Activated B cell treated with CpG ODN at 0.5 μM for 24 hours (primary cell): ENCODE measurements at regions not wholly inside any gene's neighbourhood (a gene's known extent, or its start where the extent isn't known, plus 50 kb on each side); places are given as distances from the start of the nearest gene placed in this dataset.

Experiments used
- ATAC-seq: fragments of 200-7000 bp; cut with Tn5 transposase; one replicate; pipeline ENCODE4 v1.10.0; 2021; ENCODE audit warnings: low read depth, mild to moderate bottlenecking, moderate library complexity
- CTCF ChIA-PET: fragments of 350-600 bp; sonication (Branson Sonifier 250); formaldehyde crosslinking; loops from one replicate; lab custom pipeline; 2021; ENCODE audit warnings: antibody characterized with exemption; lab: Charles Lee
- POLR2A ChIA-PET: fragments of 350-600 bp; sonication (Branson Sonifier 250); formaldehyde crosslinking; loops from one replicate; lab custom pipeline; 2021; ENCODE audit warnings: antibody characterized with exemption; lab: Charles Lee
- DNase-seq: peaks from one replicate; pipeline ENCODE4 v3.0.0; 2022
- H3K27ac Mint-ChIP-seq: one replicate; pipeline ENCODE4 v1.8.0; 2020; ENCODE audit warnings: mixed read lengths
- H3K27me3 Mint-ChIP-seq: one replicate; pipeline ENCODE4 v1.8.0; 2021; ENCODE audit warnings: mixed read lengths
- H3K36me3 Mint-ChIP-seq: one replicate; pipeline ENCODE4 v1.8.0; 2021; ENCODE audit warnings: low read depth, mixed read lengths
- H3K4me1 Mint-ChIP-seq: one replicate; pipeline ENCODE4 v1.8.0; 2021; ENCODE audit warnings: mixed read lengths
- H3K4me3 Mint-ChIP-seq: one replicate; pipeline ENCODE4 v1.8.0; 2020; ENCODE audit warnings: mild to moderate bottlenecking, mixed read lengths
- H3K9me3 Mint-ChIP-seq: one replicate; pipeline ENCODE4 v1.8.0; 2020; ENCODE audit warnings: mixed read lengths
- CTCF ChIP-seq: fragments of 200-600 bp; IDR thresholded peaks from one replicate; pipeline ENCODE4 v1.8.0; 2022; ENCODE audit warnings: antibody characterized with exemption, mild to moderate bottlenecking
- intact Hi-C: fragments of 100-400 bp; cut with micrococcal nuclease; formaldehyde crosslinking; loops from one replicate; pipeline ENCODE4 v1.15.1; 2024

GRCh38 chr19:29367791-29368222 lies 154.9 kb upstream of the UQCRFS1 start:
- DNase-seq (no peak), ATAC-seq (no peak)
- H3K27me3 Mint-ChIP-seq = no peaks in the 10 kb centered on the region
- H3K36me3 Mint-ChIP-seq = no peaks in the 10 kb centered on the region
- H3K4me3 Mint-ChIP-seq = no peak overlapping the region
- ChIA-PET CTCF (no interaction called here), POLR2A (no interaction called here)
- intact Hi-C loops = no loop called here
- no peak overlapping the region for H3K27ac Mint-ChIP-seq
- TF ChIP-seq CTCF = no peak
- H3K4me1 Mint-ChIP-seq = no peaks in the 10 kb centered on the region
- peaks cover 2% of the 10 kb centered on the region for H3K9me3 Mint-ChIP-seq

- H3K9me3 Mint-ChIP-seq = peaks cover 2% of the 10 kb centered on the region
- no peak overlapping the region for H3K27ac Mint-ChIP-seq
- TF ChIP-seq CTCF = no peak
- H3K27me3 Mint-ChIP-seq = peaks cover 1% of the 10 kb centered on the region
- H3K36me3 Mint-ChIP-seq = no peaks in the 10 kb centered on the region
- POLR2A ChIA-PET = no interaction called here
- intact Hi-C loops = no loop called here
- ATAC-seq (no peak), DNase-seq (no peak)
- H3K4me1 Mint-ChIP-seq = no peaks in the 10 kb centered on the region
- CTCF ChIA-PET = no interaction called here
- no peak overlapping the region for H3K4me3 Mint-ChIP-seq
Observed at GRCh38 chr19:29370276-29370675, 155.5 kb upstream of the VSTM2B start.

DNA sequence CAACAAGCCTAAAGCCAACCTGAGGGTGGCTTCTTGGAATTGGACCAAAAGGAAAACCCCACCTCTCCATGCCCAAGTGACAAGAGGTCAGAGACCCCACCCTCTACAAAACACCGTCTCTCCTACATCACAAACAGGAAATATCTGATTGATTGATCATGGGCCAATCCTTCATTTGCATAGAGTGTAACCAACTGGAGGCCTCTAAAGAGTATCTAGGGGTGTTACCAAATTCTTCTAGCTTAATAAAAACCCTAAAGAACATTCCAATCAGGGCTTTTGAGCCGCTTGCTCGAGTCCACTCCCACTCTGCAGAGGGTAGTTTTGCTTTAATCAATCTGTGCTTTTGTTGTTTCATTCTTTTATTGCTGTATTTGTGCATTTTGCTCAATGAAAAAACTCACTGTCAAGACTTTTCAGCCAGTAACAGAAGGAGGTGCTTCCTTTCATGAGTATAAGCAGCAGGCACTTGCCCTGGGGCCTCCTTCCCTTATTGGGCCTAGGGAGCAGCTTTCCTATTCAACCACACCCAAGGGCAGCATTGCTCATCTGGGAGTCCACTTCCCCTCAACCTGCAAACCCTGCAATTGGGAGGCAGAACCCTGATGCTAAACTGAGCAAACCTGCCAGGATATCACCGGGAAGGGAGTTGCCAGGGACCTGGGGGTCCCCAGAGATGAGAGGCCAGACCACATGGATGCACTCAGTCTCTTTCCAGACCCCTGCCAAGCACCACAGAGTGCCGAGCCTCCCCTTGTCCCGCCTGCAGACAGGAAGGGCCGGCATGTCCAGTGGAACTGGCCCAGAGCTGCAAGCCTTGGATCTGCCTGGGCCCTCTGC lies 154.3 kb upstream of the VSTM2B start:
- H3K27me3 Mint-ChIP-seq = peaks cover 1% of the 10 kb centered on the region
- no peak overlapping the region for H3K4me3 Mint-ChIP-seq
- H3K9me3 Mint-ChIP-seq = peaks cover 2% of the 10 kb centered on the region
- intact Hi-C loops = no loop called here
- TF ChIP-seq CTCF = no peak
- DNase-seq (no peak), ATAC-seq (no peak)
- CTCF ChIA-PET = no interaction called here
- no peaks in the 10 kb centered on the region for H3K36me3 Mint-ChIP-seq
- H3K27ac Mint-ChIP-seq = no peak overlapping the region
- no peaks in the 10 kb centered on the region for H3K4me1 Mint-ChIP-seq
- POLR2A ChIA-PET = no interaction called here

GRCh38 chr19:29372091-29372415 lies 153.7 kb upstream of the VSTM2B start:
- Mint-ChIP-seq H3K4me1 (no peaks in the 10 kb centered on the region), H3K27ac (no peak overlapping the region), H3K36me3 (no peaks in the 10 kb centered on the region), H3K9me3 (peaks cover 2% of the 10 kb centered on the region), H3K27me3 (peaks cover 1% of the 10 kb centered on the region), H3K4me3 (no peak overlapping the region)
- ATAC-seq = no peak
- intact Hi-C loops = no loop called here
- TF ChIP-seq CTCF = no peak
- DNase-seq = no peak
- ChIA-PET POLR2A (no interaction called here), CTCF (no interaction called here)

DNA sequence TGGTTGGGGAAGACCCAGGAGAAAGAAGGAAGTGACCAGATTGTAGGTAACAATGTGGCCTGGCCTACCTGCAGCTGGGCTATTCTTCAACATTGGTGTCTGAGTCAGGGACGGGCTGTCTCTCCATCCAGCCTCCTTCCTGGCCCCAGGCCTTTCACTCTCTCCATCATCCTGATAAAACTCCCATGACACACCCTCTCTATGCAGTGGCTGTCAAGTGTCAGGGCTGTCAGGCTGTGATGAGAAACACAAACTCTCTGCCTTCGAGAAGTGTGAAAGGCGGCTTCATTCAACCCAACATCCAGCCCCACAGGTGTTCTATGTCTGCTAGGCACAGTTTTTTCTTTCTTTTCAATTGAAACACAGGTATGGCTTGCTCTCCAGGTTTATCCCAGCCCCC lies 153.3 kb upstream of the VSTM2B start:
- Mint-ChIP-seq H3K27me3 (peaks cover 1% of the 10 kb centered on the region), H3K36me3 (no peaks in the 10 kb centered on the region), H3K9me3 (peaks cover 2% of the 10 kb centered on the region), H3K27ac (no peak overlapping the region), H3K4me1 (no peaks in the 10 kb centered on the region), H3K4me3 (no peak overlapping the region)
- no peak for TF ChIP-seq CTCF
- ChIA-PET POLR2A (no interaction called here), CTCF (no interaction called here)
- intact Hi-C loops = no loop called here
- no peak for DNase-seq
- ATAC-seq = no peak
